Left ventricle myocardium inferior (tissue), 1 donor: ENCODE measurements at regions not wholly inside any gene's neighbourhood (a gene's known extent, or its start where the extent isn't known, plus 50 kb on each side); places are given as distances from the start of the nearest gene placed in this dataset.

Source experiments
- DNase-seq: peaks from one replicate; pipeline ENCODE4 v3.0.0-alpha.2; 2020
- H3K27ac ChIP-seq: fragments of 200-600 bp; replicated peaks from 2 replicates; pipeline ENCODE4 v1.8.0; 2021
- H3K27me3 ChIP-seq: fragments of 200-600 bp; 2 replicates; pipeline ENCODE4 v1.8.0; 2021; ENCODE audit warnings: low read depth
- H3K36me3 ChIP-seq: fragments of 200-600 bp; 2 replicates; pipeline ENCODE4 v1.8.0; 2021
- H3K4me1 ChIP-seq: fragments of 200-600 bp; 2 replicates; pipeline ENCODE4 v1.8.0; 2021
- H3K4me3 ChIP-seq: fragments of 200-600 bp; 2 replicates; pipeline ENCODE4 v1.8.0; 2021; ENCODE audit warnings: mild to moderate bottlenecking, moderate library complexity
- H3K9me3 ChIP-seq: fragments of 200-600 bp; replicated peaks from 2 replicates; pipeline ENCODE4 v1.8.0; 2021
- intact Hi-C: fragments of 100-400 bp; cut with micrococcal nuclease; formaldehyde crosslinking; loops from one replicate; pipeline ENCODE4 v1.11.0; 2022
- TF ChIP-seq, protein P1 (sequence below): fragments of 200-600 bp; IDR thresholded peaks from 2 replicates; pipeline ENCODE4 v1.8.0; 2021; ENCODE audit warnings: antibody characterized with exemption, mild to moderate bottlenecking, borderline replicate concordance
- donor health status: DM: no; HTN: yes; CAD: no; lungs with severe emphysema.

DNA sequence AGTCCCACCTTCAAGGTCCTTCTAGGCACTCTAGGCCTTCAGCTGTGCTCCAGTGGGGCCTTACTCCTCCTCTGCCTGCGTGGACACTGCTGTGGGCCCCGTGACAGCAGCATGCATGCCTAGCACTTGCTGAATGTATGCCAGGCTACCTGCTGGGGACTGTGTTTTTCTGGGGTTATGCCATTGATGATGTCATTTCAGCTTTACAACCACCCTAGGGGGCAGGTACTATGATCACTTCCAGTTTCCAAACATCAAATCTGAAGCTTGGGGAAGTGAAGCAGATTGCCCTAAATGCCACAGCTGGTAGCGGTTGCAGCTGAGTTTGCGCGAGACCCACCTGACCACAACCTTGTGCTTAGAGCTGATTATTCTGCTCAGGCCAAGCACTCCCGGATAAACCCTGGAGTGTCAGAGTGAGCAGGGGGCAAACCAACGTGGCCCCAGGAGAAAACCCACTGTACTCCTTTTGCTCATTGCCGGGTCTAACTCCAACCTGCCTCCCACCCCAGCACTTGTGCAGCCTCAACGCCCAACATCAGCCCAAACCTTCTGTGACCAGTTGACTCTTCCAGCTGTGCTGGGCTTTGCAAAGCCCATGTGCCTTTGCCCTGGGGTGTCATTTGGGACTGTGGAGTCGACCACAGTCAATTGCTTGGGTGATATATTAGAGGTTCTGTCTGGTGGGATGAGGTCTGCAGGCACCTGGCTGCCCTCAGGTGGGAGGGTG lies 168.4 kb downstream of the ENGASE start:
- H3K36me3 ChIP-seq: no peaks in the 10 kb centered on the region
- H3K27ac ChIP-seq: no peak overlapping the region
- H3K27me3 ChIP-seq: peaks cover 81% of the 10 kb centered on the region
- no peak overlapping the region for H3K4me3 ChIP-seq
- peaks cover 5% of the 10 kb centered on the region for H3K9me3 ChIP-seq
- no peaks in the 10 kb centered on the region for H3K4me1 ChIP-seq
- DNase-seq: no peak
- intact Hi-C loops: no loop called here
- TF ChIP-seq, protein P1, sequence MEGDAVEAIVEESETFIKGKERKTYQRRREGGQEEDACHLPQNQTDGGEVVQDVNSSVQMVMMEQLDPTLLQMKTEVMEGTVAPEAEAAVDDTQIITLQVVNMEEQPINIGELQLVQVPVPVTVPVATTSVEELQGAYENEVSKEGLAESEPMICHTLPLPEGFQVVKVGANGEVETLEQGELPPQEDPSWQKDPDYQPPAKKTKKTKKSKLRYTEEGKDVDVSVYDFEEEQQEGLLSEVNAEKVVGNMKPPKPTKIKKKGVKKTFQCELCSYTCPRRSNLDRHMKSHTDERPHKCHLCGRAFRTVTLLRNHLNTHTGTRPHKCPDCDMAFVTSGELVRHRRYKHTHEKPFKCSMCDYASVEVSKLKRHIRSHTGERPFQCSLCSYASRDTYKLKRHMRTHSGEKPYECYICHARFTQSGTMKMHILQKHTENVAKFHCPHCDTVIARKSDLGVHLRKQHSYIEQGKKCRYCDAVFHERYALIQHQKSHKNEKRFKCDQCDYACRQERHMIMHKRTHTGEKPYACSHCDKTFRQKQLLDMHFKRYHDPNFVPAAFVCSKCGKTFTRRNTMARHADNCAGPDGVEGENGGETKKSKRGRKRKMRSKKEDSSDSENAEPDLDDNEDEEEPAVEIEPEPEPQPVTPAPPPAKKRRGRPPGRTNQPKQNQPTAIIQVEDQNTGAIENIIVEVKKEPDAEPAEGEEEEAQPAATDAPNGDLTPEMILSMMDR: no peak

DNA sequence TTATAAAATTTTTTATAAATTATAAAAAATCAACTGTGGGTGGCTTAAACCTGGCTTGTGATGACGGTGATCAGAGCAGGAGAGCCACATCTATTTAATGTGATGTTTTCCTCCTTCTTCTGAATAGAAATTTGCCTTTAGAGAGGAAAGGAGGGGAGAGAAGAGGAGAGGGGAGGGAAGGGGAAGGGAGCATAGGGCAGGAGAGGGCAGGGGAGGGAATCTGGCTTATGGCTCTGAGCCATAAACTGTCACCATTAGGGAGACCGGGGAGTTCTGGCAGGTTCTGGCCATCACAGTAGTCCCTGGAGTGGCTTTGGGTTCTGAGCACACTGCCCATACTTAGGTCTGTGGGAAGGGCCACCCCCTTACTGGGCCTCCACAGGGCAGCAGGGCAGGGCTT lies 167.8 kb downstream of the ENGASE start:
- Histone ChIP-seq H3K27me3 (peaks cover 81% of the 10 kb centered on the region), H3K4me3 (no peak overlapping the region), H3K36me3 (no peaks in the 10 kb centered on the region), H3K4me1 (no peaks in the 10 kb centered on the region), H3K9me3 (peaks cover 5% of the 10 kb centered on the region), H3K27ac (no peak overlapping the region)
- intact Hi-C loops: no loop called here
- DNase-seq: no peak
- TF ChIP-seq, protein P1: no peak

DNA sequence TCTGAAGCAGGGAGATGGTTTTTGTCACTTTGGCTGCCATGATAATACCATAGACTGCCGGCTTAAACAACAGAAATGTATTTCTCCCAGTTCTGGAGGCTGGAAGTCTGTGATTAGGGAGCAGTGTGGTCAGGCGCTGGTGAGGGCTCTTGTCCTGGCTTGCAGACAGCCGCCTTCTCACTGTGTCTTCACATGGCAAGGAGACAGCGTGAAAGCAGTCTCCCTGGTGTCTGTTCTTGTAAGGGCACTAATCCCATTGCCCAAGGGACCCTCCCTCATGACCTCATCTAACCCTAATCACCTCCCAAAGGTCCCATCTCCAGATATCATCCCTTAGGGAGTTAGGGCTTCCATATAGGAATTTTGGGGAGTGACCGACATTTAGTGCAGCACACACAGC lies 167.0 kb downstream of the ENGASE start:
- H3K9me3 ChIP-seq: peaks cover 5% of the 10 kb centered on the region
- peaks cover 81% of the 10 kb centered on the region for H3K27me3 ChIP-seq
- no peak for DNase-seq
- intact Hi-C loops: no loop called here
- H3K4me1 ChIP-seq: no peaks in the 10 kb centered on the region
- H3K4me3 ChIP-seq: no peak overlapping the region
- H3K36me3 ChIP-seq: no peaks in the 10 kb centered on the region
- H3K27ac ChIP-seq: no peak overlapping the region
- TF ChIP-seq, protein P1: no peak

DNA sequence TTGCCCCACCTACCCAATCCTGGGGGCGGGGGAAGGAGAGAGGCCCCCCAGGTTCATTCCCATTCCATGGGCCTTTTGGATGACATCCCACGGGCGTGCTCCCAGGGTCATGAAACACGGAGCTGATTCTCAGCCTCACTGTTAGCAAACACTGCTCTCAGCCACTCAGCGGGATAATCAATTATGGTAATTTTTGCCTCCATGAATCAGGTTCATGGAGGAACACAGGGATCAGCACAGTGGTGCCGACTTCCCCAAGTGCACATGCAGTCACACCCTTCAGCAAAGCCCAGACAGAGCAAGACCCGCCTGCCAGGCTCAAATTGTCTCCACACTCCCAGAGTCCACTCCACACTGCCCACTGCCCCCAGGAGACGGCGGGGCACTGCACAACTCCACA lies 164.6 kb downstream of the ENGASE start:
- no peaks in the 10 kb centered on the region for H3K36me3 ChIP-seq
- no peak overlapping the region for H3K4me3 ChIP-seq
- TF ChIP-seq, protein P1: no peak
- H3K4me1 ChIP-seq: no peaks in the 10 kb centered on the region
- H3K27ac ChIP-seq: no peak overlapping the region
- peaks cover 5% of the 10 kb centered on the region for H3K9me3 ChIP-seq
- intact Hi-C loops: no loop called here
- H3K27me3 ChIP-seq: peaks cover 96% of the 10 kb centered on the region
- DNase-seq: no peak

DNA sequence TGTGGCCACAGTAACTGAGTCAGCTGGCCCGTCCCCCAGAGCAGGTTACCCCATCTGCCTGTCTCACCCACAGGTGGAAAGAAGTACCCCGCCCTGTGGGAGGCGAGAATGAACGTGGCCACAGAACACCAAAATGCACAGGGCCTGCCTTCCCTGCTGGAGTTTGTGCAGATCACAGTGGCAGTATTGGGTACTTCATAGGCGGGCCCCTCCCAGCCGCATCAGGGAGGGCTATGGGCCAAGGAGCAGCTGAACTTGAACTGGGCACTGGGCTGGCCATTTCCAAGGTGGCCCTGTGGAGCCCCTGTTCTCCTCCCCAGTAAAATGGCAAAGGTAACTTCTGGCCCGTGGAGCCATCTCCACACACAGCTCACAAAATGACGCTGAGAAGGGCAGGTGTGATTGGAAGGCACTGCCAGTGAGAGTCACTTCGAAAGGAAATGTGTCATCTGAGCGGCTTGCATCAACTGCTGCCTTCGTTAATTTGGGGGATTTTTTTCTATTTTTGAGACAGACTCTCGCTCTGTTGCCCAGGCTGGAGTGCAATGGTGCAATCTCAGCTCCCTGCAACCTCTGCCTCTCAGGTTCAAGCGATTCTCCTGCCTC lies 162.9 kb downstream of the ENGASE start:
- Histone ChIP-seq H3K4me1 (no peaks in the 10 kb centered on the region), H3K27ac (no peak overlapping the region), H3K36me3 (no peaks in the 10 kb centered on the region), H3K9me3 (peaks cover 12% of the 10 kb centered on the region), H3K27me3 (peaks cover 98% of the 10 kb centered on the region), H3K4me3 (no peak overlapping the region)
- intact Hi-C loops: no loop called here
- DNase-seq: no peak
- TF ChIP-seq, protein P1: no peak
